Testis (tissue), 2 donors: ENCODE measurements at regions not wholly inside any gene's neighbourhood (a gene's known extent, or its start where the extent isn't known, plus 50 kb on each side); places are given as distances from the start of the nearest gene placed in this dataset.

Source experiments
- DNase-seq: peaks from one replicate; pipeline ENCODE4 v3.0.0-alpha.2; 2019
- H3K27ac ChIP-seq, 2 donors: fragments of 200-600 bp; sonication (generic); one replicate each; pipeline ENCODE4 v1.5.1; 2019
- H3K27me3 ChIP-seq: fragments of 200-600 bp; sonication (generic); one replicate; pipeline ENCODE4 v1.5.1; 2019
- H3K36me3 ChIP-seq: fragments of 200-600 bp; sonication (generic); one replicate; pipeline ENCODE4 v1.5.1; 2017; ENCODE audit warnings: low read depth; ENCODE audit errors: missing control alignments
- H3K4me1 ChIP-seq: fragments of 200-600 bp; sonication (generic); one replicate; pipeline ENCODE4 v1.5.1; 2019
- H3K4me3 ChIP-seq, 2 donors: fragments of 200-600 bp; sonication (generic); one replicate each; pipeline ENCODE4 v1.5.1; 2017 to 2019
- H3K9me3 ChIP-seq: fragments of 200-600 bp; sonication (generic); one replicate; pipeline ENCODE4 v1.5.1; 2017
- CTCF ChIP-seq, 3 experiments: fragments of 450-650 bp in 2 of 3; fragments of 200-600 bp in 1 of 3; sonication (generic) in 1 of 3; IDR thresholded peaks; one replicate each; pipeline ENCODE4 v1.5.1; 2016 to 2019; ENCODE audit warnings: antibody characterized with exemption in 3 of 3, mild to moderate bottlenecking in 2 of 3, moderate library complexity in 1 of 3
- POLR2A ChIP-seq: fragments of 450-650 bp; IDR thresholded peaks from one replicate; pipeline ENCODE4 v1.6.1; 2017; ENCODE audit warnings: antibody characterized with exemption, mild to moderate bottlenecking, moderate library complexity
- WGBS, 2 donors: methylation state at CpG; one replicate each; pipeline ENCODE4 v1.1.5; 2018; 5-methylcytosine and 5-hydroxymethylcytosine counted together
- intact Hi-C: fragments of 100-400 bp; cut with DNase I; formaldehyde crosslinking; loops from one replicate; pipeline ENCODE4 v1.15.1; 2023; ENCODE audit warnings: low total_unique reads

GRCh38 chr4:107125496-107125895 is 89.4 kb upstream of the DKK2 start:
- WGBS, 2 donors, result 58 to 69% methylated on average over 2 of the region's 2 CpGs
- H3K4me3 ChIP-seq, result no peak overlapping the region
- no peak for TF ChIP-seq POLR2A
- no peak for TF ChIP-seq CTCF (IDR thresholded peaks at IDR 0.05)
- no peak overlapping the region for H3K27ac ChIP-seq
- no peaks in the 10 kb centered on the region for H3K9me3 ChIP-seq
- no peak for DNase-seq
- no peaks in the 10 kb centered on the region for H3K4me1 ChIP-seq
- no peaks in the 10 kb centered on the region for H3K36me3 ChIP-seq
- intact Hi-C loops, result no loop called here
- H3K27me3 ChIP-seq, result no peaks in the 10 kb centered on the region

- Histone ChIP-seq H3K36me3 (no peaks in the 10 kb centered on the region), H3K9me3 (no peaks in the 10 kb centered on the region), H3K4me3 (no peak overlapping the region), H3K27me3 (no peaks in the 10 kb centered on the region), H3K4me1 (no peaks in the 10 kb centered on the region), H3K27ac (no peak overlapping the region)
- no peak for DNase-seq
- intact Hi-C loops, result no loop called here
- TF ChIP-seq CTCF (IDR thresholded peaks at IDR 0.05) (no peak), POLR2A (no peak)
- WGBS, 2 donors, result 61 to 70% methylated on average over 2 of the region's 2 CpGs
These were observed 86.6 kb upstream of the DKK2 start for GRCh38 chr4:107122736-107123135.

GRCh38 chr4:107120661-107121060 is 84.5 kb upstream of the DKK2 start:
- TF ChIP-seq CTCF (IDR thresholded peaks at IDR 0.05), result no peak
- TF ChIP-seq POLR2A, result no peak
- H3K27me3 ChIP-seq, result no peaks in the 10 kb centered on the region
- 45 to 58% methylated on average over 2 of the region's 2 CpGs for WGBS, 2 donors
- DNase-seq, result no peak
- H3K27ac ChIP-seq, result no peak overlapping the region
- no peak overlapping the region for H3K4me3 ChIP-seq
- no peaks in the 10 kb centered on the region for H3K9me3 ChIP-seq
- no peaks in the 10 kb centered on the region for H3K4me1 ChIP-seq
- intact Hi-C loops, result no loop called here
- H3K36me3 ChIP-seq, result no peaks in the 10 kb centered on the region

- H3K27me3 ChIP-seq, result no peaks in the 10 kb centered on the region
- H3K9me3 ChIP-seq, result no peaks in the 10 kb centered on the region
- no peaks in the 10 kb centered on the region for H3K36me3 ChIP-seq
- no peak overlapping the region for H3K4me3 ChIP-seq
- 83 to 89% methylated on average over 1 of the region's 1 CpG for WGBS, 2 donors
- H3K27ac ChIP-seq, result no peak overlapping the region
- no peak for TF ChIP-seq POLR2A
- no peak for TF ChIP-seq CTCF (IDR thresholded peaks at IDR 0.05)
- intact Hi-C loops, result no loop called here
- H3K4me1 ChIP-seq, result no peaks in the 10 kb centered on the region
- DNase-seq, result no peak
These were observed 81.6 kb upstream of the DKK2 start for GRCh38 chr4:107117726-107118125.

GRCh38 chr4:107115185-107115847 is 79.2 kb upstream of the DKK2 start:
- no peak overlapping the region for H3K4me3 ChIP-seq
- 78 to 86% methylated on average over 5 of the region's 5 CpGs for WGBS, 2 donors
- no peak overlapping the region for H3K27ac ChIP-seq
- no peaks in the 10 kb centered on the region for H3K9me3 ChIP-seq
- no peak for DNase-seq
- no peaks in the 10 kb centered on the region for H3K4me1 ChIP-seq
- intact Hi-C loops, result no loop called here
- H3K27me3 ChIP-seq, result no peaks in the 10 kb centered on the region
- no peaks in the 10 kb centered on the region for H3K36me3 ChIP-seq
- no peak for TF ChIP-seq CTCF (IDR thresholded peaks at IDR 0.05)
- TF ChIP-seq POLR2A, result no peak
